Adrenal gland (tissue), 5 donors: ENCODE measurements at regions not wholly inside any gene's neighbourhood (a gene's known extent, or its start where the extent isn't known, plus 50 kb on each side); places are given as distances from the start of the nearest gene placed in this dataset.

Experiments
- CTCF ChIP-seq, 6 experiments: fragments of 450-650 bp in 4 of 6; fragments of 200-600 bp in 2 of 6; sonication (generic) in 1 of 6; IDR thresholded peaks; 1 replicate in 5 of 6; 2 replicates in 1 of 6; pipeline versions ENCODE4 v1.5.1 to v1.8.0; 2016 to 2021; ENCODE audit warnings: antibody characterized with exemption in 6 of 6, mild to moderate bottlenecking in 2 of 6, moderate library complexity in 1 of 6
- POLR2A ChIP-seq, 2 donors: fragments of 450-650 bp; IDR thresholded peaks; one replicate each; pipeline ENCODE4 v1.6.1; 2017; ENCODE audit warnings: antibody characterized with exemption in 2 of 2, mild to moderate bottlenecking in 2 of 2, moderate library complexity in 1 of 2
- donor health status: DM: no; HTN: no; CAD: no.

- TF ChIP-seq CTCF (IDR thresholded peaks at IDR 0.05), result no peak
- TF ChIP-seq POLR2A (IDR thresholded peaks at IDR 0.05), result no peak
Measured at GRCh38 chr5:61738446-61738845, 406.4 kb downstream of the ZSWIM6 start.
